GM10266 (cell line): ENCODE measurements at regions not wholly inside any gene's neighbourhood (a gene's known extent, or its start where the extent isn't known, plus 50 kb on each side); places are given as distances from the start of the nearest gene placed in this dataset.

ENCODE experiments used
- DNase-seq: peaks from one replicate; pipeline ENCODE4 v3.0.0; 2012; ENCODE audit errors: extremely low spot score
- CTCF ChIP-seq: IDR thresholded peaks from 2 replicates; pipeline ENCODE4 v1.5.1; 2012; ENCODE audit warnings: mild to moderate bottlenecking, low read depth; ENCODE audit not compliant: control insufficient read depth, insufficient read depth; ENCODE audit errors: missing control alignments

GRCh38 chrY:20986037-20986436, 230.1 kb downstream of the RPS4Y2 start:
- no peak for DNase-seq
- no peak for TF ChIP-seq CTCF

GRCh38 chrY:20990123-20990522, 234.2 kb downstream of the RPS4Y2 start:
- no peak for TF ChIP-seq CTCF

GRCh38 chrY:20990869-20991548, 235.1 kb downstream of the RPS4Y2 start:
- peak; percentile 11 for DNase-seq
- no peak for TF ChIP-seq CTCF

More at GRCh38 chrY:20990123-20990522, 234.2 kb downstream of the RPS4Y2 start:
- no peak for DNase-seq

GRCh38 chrY:20997355-20997754, 241.4 kb downstream of the RPS4Y2 start:
- no peak for DNase-seq
- no peak for TF ChIP-seq CTCF

GRCh38 chrY:20998016-20998415, 242.1 kb downstream of the RPS4Y2 start:
- DNase-seq = no peak
- TF ChIP-seq CTCF = no peak

- no peak for TF ChIP-seq CTCF
- DNase-seq = no peak
Observed at GRCh38 chrY:20998483-20998882, 242.6 kb downstream of the RPS4Y2 start.

GRCh38 chrY:21001102-21001501, 245.2 kb downstream of the RPS4Y2 start:
- DNase-seq = no peak
- TF ChIP-seq CTCF = no peak
